C4-2B (cell line): ENCODE measurements at regions not wholly inside any gene's neighbourhood (a gene's known extent, or its start where the extent isn't known, plus 50 kb on each side); places are given as distances from the start of the nearest gene placed in this dataset.

Experiments
- H3K27ac ChIP-seq: fragments of 450-650 bp; 2 replicates; pipeline ENCODE4 v1.5.1; 2017
- ZFX ChIP-seq: fragments of 450-650 bp; IDR thresholded peaks from 2 replicates; pipeline ENCODE4 v1.6.1; 2017
- TF ChIP-seq, protein P1 (sequence below): fragments of 450-650 bp; conservative IDR thresholded peaks from 2 replicates; pipeline ENCODE4 v1.5.1; 2017; ENCODE audit warnings: mild to moderate bottlenecking

DNA sequence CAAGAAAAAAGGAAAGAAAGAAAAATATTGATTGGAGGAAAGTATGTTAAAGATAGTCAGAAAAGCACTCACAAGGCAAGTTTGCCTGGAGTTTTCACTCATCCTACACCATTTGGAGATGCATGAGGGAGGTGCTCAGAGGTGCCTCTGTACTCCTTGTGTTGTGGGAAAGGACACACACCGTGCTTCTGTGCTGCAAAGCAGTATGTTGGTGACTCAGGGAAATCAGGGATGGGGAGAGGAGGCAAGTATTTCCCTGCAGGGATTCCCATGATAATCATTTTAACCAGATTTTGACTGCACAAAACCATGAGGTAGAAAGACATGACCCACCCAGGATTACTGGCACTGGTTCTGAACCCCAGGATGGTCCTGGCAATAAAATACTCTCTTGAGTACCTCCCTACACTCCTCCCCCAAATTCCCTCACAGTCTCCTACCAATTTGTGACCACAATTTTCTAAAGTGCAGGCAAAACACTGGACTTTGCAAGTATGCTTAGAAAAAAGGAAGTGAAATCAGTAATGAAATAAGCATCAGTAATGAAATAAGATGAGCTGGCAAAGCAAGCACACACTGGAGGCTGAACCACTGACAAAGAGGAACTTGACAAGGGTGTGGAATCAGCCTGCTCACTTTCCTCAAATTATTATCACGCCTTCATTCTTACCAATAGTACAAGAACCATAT, 155.5 kb upstream of the ACVR2A start:
- no peak overlapping the region for H3K27ac ChIP-seq
- no peak for TF ChIP-seq ZFX
- TF ChIP-seq, protein P1, sequence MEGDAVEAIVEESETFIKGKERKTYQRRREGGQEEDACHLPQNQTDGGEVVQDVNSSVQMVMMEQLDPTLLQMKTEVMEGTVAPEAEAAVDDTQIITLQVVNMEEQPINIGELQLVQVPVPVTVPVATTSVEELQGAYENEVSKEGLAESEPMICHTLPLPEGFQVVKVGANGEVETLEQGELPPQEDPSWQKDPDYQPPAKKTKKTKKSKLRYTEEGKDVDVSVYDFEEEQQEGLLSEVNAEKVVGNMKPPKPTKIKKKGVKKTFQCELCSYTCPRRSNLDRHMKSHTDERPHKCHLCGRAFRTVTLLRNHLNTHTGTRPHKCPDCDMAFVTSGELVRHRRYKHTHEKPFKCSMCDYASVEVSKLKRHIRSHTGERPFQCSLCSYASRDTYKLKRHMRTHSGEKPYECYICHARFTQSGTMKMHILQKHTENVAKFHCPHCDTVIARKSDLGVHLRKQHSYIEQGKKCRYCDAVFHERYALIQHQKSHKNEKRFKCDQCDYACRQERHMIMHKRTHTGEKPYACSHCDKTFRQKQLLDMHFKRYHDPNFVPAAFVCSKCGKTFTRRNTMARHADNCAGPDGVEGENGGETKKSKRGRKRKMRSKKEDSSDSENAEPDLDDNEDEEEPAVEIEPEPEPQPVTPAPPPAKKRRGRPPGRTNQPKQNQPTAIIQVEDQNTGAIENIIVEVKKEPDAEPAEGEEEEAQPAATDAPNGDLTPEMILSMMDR = no peak

DNA sequence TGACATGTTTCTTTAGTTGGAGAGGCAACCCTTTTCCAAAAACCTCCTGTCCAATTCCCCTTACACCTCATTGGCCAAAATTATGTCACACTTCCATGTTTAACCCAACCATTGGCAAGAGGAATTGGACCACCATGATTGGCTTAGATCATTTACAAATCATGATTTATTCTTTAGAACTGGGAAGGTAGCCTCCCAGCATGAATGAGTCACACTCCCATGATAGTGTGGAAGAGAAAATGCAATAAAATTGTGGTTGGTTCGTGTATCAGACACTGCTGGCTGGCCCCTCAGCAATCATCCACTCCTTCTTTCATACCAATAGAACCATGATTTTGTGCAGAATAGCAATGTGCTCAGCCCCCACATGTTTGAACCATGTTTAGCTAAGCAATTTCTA, 156.6 kb upstream of the ACVR2A start:
- H3K27ac ChIP-seq = no peak overlapping the region
- TF ChIP-seq, protein P1 = no peak
- TF ChIP-seq ZFX = no peak

- no peak overlapping the region for H3K27ac ChIP-seq
- TF ChIP-seq ZFX = no peak
- TF ChIP-seq, protein P1 = no peak
These were observed 158.5 kb upstream of the ACVR2A start for GRCh38 chr2:147686365-147686764.

DNA sequence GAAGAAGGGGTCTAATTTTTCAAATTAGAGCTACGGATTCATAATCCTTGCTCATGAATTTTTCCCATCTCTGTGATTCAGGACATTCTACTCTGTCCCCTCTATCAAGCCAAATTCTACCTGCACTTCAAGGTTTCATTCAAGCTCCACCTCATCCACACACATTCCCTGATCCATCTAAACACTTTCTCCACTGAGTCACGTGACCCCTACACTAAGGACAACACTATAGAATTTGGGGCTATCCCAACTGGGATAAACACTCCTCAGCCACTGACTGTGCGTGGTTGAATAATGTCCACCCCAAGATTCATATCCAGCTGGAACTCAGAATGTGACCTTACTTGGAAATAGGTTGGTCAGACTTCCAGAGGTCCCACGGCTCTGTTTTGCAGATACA, 159.9 kb upstream of the ACVR2A start:
- H3K27ac ChIP-seq = no peak overlapping the region
- TF ChIP-seq, protein P1 = no peak
- TF ChIP-seq ZFX = no peak

DNA sequence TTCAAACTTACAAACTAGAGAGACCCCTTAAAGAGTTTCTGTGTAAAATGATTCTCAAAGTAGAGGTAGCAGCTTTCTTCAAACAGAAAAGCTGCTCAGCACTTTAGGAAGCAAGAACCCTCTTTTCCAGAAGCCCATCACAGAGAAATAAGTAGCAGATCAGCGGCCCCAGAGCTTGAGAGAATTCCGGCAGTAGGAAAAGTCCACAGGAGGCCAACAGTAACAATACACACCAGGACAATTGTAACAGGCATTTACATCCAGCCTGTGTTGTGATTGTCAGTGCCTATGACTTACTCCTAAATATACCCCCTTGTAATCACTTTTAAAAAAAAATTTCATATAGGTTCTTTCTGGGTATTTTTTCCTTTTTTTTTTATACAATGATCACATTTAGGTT, 161.4 kb upstream of the ACVR2A start:
- no peak for TF ChIP-seq ZFX
- TF ChIP-seq, protein P1 = no peak
- H3K27ac ChIP-seq = no peak overlapping the region

GRCh38 chr2:147681093-147681492, 163.7 kb upstream of the ACVR2A start:
- TF ChIP-seq, protein P1 = no peak
- no peak for TF ChIP-seq ZFX
- no peak overlapping the region for H3K27ac ChIP-seq

DNA sequence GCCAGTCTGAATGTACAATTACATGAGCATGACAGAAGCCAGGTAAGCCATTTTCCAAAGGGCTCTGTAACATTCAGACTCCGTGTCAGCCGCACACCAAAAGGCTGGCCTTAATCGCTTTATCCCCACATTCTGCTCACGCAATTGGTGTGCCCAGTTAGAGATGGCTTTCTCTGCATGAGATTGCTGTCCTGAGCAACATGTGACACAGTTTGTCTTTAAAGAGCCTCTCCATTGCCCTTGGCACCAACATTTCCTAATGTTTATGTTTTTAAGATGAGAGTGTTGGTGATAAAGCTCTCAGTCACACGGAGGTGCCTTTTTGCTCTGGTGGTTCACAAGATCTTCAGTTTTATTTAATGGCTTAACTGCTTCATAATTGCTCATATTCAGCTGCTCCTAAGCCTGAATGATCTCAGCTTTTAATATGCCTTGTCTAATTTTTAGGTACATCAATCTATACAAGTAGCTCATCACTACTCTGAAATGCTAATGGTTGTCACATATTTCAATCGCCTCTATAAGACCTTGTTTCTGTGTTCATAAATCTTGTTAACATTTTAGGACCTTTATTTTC, 164.8 kb upstream of the ACVR2A start:
- H3K27ac ChIP-seq = no peak overlapping the region
- TF ChIP-seq ZFX = no peak
- TF ChIP-seq, protein P1 = no peak
